ENCODE measurements at regions not wholly inside any gene's neighbourhood (a gene's known extent, or its start where the extent isn't known, plus 50 kb on each side); places are given as distances from the start of the nearest gene placed in this dataset.
"Not testable (repeated sequence)": the region's sequence is repeated elsewhere in the genome, so short reads cannot be mapped to it uniquely, and the experiment has no call there.

- DNase-seq: no peak
These were observed 339.0 kb downstream of the RMST start for GRCh38 chr12:97801471-97802059.

GRCh38 chr12:97805146-97805545 is 342.5 kb downstream of the RMST start:
- DNase-seq: no peak

GRCh38 chr12:97813301-97813700 is 350.7 kb downstream of the RMST start:
- DNase-seq: no peak

GRCh38 chr12:97821806-97822205 is 359.2 kb downstream of the RMST start:
- DNase-seq: no peak

- no peak for DNase-seq
These were observed 372.9 kb downstream of the RMST start for GRCh38 chr12:97835541-97835940.

GRCh38 chr12:97837401-97837800 is 374.8 kb downstream of the RMST start:
- no peak for DNase-seq

GRCh38 chr12:97848051-97848450 is 385.4 kb downstream of the RMST start:
- DNase-seq: no peak

GRCh38 chr12:97854477-97854876 is 391.9 kb downstream of the RMST start:
- no peak for DNase-seq

- no peak for DNase-seq
These were observed 399.5 kb downstream of the RMST start for GRCh38 chr12:97862072-97862471.

- DNase-seq: no peak
These were observed 412.5 kb downstream of the RMST start for GRCh38 chr12:97875064-97875463.

GRCh38 chr12:97876780-97877179 is 414.2 kb downstream of the RMST start:
- DNase-seq: no peak

- DNase-seq: no peak
These were observed 414.8 kb downstream of the RMST start for GRCh38 chr12:97877404-97877803.

- DNase-seq: no peak
These were observed 424.0 kb downstream of the RMST start for GRCh38 chr12:97886511-97887176.

GRCh38 chr12:97897881-97898280 is 435.3 kb downstream of the RMST start:
- DNase-seq: not testable (repeated sequence)

- no peak for DNase-seq
These were observed 436.9 kb downstream of the RMST start for GRCh38 chr12:97899529-97899928.

- no peak for DNase-seq
These were observed 437.4 kb downstream of the RMST start for GRCh38 chr12:97899956-97900355.

GRCh38 chr12:97903356-97903755 is 440.8 kb downstream of the RMST start:
- no peak for DNase-seq

- no peak for DNase-seq
These were observed 444.9 kb downstream of the RMST start for GRCh38 chr12:97907504-97907903.

- no peak for DNase-seq
These were observed 448.0 kb downstream of the RMST start for GRCh38 chr12:97910559-97910958.

- no peak for DNase-seq
These were observed 450.3 kb downstream of the RMST start for GRCh38 chr12:97912943-97913342.

- no peak for DNase-seq
These were observed 459.5 kb downstream of the RMST start for GRCh38 chr12:97921979-97922722.

- no peak for DNase-seq
These were observed 460.9 kb downstream of the RMST start for GRCh38 chr12:97923546-97923945.

- DNase-seq: no peak
These were observed 461.5 kb downstream of the RMST start for GRCh38 chr12:97924122-97924521.

GRCh38 chr12:97927977-97928376 is 465.4 kb downstream of the RMST start:
- DNase-seq: no peak
